ENCODE measurements at regions not wholly inside any gene's neighbourhood (a gene's known extent, or its start where the extent isn't known, plus 50 kb on each side); places are given as distances from the start of the nearest gene placed in this dataset.

DNA sequence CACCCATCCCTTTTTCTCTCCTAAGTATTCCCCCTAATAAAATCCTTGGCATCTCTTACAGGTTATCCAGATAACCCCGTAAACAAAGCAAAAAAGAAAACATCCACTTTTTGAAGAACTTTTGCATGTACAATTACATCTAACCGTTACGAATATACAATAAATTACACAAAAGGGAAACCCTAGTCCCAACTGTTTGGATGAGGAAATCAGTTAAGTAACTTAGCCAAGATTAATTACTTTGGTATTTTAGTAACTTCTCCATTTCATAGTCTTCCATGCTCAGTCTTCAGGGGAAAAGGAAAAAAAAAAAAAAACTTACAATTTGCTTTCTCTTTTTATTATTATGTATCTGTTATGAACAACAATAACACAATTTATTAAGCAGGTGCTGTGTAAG is 212.9 kb downstream of the ACTL7B start:
- peak; percentile 61 for DNase-seq

DNA sequence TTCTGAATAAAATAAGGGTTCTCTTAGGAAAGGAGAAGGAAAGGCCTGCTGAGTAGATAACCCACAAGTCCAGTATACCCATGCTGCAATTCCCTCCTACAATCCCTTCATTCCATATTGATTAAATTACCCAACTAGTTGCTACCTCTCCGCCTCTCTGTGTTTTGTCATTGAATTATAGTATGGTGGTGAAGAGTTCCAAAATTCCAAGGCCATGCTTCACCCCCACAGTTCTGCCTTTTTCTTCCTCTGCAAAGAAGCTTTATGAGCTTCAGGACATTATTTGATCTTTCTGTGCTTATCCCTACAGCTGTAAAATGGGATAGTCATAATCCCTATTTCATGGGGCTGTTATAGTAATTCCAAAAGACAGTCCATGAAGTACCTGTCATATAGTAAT is 215.6 kb downstream of the ACTL7B start:
- no peak for DNase-seq

GRCh38 chr9:108639696-108640095 is 216.1 kb downstream of the ACTL7B start:
- DNase-seq, result peak; percentile 31

DNA sequence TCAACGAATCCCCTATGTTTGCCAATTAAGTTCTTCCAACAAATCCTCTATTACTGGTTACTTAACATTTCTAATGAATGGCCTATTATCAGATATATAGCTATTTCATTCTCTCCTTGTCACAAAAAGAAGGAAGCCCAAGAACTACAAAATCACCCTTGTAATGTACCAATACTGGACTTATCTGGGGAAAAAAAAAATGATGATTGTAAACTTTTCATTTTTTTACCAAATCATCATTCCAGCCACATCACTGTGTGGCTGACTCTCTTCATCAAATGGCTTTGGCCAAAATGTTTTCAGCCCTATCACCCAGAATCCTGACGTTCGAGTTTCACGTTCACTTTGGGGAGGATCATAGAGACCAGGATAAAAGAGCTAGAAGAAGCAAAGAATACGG is 216.7 kb downstream of the ACTL7B start:
- DNase-seq, result no peak

DNA sequence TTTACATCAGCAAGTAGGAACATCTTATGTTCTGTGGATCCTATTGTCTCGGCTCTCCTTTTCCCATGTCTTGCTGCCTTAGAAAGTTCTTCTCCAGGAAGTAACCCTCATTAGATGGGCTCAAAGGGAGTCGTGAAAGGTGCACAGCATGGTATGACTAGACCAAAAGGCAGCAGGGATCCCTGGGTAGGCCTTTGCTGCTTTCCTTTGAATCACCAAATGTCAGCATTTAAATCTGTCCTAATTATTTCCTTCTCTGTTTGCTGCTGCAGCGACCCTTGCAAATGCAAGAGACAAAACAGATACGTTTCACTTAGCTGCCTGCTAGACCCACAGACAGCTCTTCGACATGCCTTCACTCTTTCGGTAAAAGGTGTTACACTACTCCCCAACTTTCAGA is 218.4 kb downstream of the ACTL7B start:
- no peak for DNase-seq

GRCh38 chr9:108636013-108636412 is 219.8 kb downstream of the ACTL7B start:
- DNase-seq, result peak; percentile 43

DNA sequence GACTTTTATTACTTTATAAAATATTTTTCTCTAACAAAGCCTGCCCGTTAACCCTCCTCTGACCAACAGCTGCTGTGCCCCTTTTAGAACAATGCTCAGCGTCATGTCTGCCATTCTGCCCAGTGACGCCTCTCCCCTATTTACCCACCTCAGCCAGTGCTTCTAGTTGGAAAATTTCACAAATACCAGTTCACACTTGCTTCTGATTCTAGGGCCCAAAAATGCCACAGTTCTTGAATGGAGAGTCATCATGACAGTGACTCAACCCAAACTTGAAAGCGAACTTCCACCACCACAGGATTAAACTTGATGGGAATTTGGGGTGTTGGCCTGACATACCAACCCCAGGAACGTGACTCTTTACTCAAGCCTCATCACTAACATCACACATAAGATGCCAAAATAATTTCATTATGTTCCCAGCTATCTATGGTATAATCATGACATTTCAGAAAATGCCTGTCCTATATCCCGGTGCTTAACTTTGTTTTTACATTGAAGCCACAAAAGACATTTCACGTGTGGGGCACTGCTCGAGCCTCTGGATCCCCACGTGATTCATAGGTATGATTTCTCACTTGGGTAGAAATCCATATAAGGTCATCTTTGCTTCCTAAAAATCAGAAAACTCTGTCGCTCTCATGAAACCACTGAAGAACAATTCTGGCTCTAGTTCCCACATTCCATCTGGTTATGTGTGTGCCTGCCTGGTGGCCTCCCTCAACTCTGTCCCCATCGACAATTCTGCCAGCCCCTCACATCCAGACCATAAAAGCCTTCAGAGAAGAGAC is 220.9 kb downstream of the ACTL7B start:
- DNase-seq, result no peak

DNA sequence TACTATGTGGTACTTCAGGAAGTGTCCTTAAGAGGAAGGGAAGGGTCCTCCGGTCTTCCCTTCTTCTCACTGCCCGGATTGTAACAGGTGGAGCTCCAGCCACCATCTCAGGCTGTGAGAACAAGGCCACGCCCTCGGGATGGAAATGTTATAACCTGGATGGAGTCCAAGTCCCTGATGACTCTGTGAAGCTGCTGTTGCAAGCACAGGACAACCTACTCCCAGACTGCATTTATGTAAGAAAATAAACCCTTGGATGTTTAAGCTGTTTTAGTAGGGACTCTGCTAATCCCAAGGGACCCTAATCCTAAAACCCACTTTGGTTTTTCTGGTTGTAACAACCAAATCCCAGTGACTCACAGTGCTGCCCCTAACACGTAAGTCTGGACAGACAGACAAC is 221.6 kb downstream of the ACTL7B start:
- DNase-seq, result peak; percentile 36

GRCh38 chr9:108631496-108632285 is 224.1 kb downstream of the ACTL7B start:
- peak; percentile 68 for DNase-seq

DNA sequence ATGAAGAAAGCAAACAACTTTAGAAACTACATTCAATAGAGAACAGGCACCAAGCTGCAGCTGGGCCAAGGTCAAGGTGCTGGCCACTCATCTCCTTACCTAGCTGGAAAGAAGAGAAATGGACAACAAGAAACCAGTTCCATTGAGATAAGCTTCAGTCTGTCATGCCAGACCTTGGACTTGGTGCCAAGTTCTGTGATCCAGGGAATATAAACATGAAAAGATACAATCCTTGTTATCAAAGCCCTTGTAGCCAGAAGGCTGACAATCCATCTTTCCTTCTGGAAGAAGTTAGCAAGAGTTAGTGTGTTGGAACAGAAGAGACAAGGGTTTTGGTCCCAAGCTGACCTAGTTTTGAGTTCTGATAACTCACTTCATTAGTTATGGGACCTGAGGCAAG is 227.5 kb downstream of the ACTL7B start:
- no peak for DNase-seq

DNA sequence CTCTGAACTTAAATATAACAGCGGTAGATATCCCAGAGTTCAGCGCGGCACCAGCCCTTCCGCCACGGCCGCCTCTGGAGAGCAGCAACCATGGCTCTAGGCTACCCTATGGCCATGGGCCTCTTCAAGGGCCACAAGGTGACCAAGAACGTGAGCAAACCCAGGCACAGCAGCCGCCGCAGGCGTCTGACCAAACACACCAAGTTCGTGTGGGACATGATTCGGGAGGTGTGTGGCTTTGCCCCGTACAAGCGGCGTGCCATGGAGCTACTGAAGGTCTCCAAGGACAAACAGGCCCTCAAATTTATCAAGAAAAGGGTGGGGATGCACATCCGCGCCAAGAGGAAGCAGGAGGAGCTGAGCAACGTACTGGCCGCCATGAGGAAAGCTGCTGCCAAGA is 229.0 kb downstream of the ACTL7B start:
- DNase-seq, result no peak

DNA sequence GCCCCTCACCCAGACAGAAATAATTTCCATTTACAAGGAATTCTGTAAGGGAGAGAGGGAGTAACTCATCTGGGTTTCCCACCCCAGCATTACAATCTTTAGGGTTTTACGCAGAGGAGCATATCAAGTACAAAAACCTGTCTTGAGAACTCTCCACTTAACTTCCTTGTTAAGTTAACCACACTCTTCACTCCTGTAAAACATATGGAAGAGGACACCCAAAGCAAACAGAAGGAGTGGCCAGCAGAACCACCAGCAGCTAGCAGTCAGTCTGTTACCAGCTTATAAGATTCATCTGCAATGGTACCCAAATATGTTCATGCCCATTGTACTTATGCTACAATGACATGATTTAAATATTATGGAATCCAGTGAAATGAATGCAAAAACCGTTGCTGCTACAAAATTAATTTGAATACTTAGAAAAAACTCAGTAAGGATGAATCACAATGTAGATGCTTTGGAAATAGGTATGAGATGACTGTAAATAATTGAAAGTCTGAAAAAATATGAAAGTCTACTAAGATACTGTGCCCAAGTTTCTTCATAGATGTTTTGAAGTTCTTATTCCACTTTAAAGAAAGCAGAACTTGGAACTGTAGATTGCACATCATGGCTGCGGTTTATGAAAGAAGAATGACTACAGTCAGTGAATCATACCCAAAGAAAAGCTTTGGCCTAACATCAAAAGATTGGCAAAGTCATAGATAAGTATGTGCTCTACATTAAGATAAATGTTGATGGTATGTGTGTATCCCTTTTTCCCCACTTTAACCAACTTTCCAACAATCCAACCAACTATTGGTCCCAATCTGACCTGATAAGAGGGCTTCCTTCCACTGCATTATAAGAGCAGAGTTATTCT is 233.6 kb downstream of the ACTL7B start:
- peak; percentile 55 for DNase-seq

DNA sequence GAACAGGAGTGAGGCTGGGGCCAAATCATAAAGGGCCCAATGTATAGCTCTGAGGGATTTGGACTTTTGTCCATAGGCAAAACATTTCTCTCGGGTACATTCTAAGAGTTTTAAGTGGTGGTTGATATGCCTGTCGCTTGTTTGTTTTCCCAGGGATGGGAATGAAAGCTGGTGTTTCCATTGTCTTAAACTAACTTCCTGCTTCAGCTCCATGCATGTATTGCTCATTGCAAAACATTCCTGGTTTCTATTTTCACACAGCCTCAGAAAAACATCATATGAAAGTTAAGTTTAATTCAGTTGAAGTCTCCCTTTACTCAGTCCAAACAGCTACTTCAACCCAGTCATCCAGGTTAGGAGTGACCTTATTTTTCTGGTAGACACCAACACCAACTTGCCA is 235.0 kb downstream of the ACTL7B start:
- DNase-seq, result no peak

DNA sequence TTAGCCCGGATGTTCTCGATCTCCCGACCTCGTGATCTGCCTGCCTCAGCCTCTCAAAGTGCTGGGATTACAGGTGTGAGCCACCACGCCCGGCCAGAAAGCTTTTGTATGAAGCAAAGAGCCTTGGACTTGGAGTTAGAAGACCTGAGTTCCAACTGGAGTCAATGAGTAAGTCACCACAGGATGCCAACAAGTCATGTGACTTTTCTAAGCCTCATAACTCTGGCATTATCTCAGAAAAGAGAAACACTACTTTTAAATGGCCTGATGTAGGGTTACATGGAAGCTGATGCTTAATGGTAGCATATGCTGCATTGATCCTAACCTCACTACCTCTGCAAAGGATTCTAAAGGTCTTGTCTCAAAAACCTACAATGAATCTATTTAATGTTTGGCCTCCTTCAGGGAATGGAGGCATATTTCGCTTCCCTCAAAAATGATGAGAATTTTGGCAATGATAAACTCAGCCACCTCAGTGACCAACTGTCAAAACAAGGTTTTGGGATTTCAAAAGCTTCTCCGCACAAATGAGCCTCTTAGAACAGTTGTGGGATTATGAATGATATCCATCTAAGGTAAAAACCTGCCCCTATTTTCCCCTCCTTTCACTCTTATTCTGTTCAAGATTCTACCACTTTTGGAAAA is 236.8 kb downstream of the ACTL7B start:
- no peak for DNase-seq

GRCh38 chr9:108617676-108618075 is 238.1 kb downstream of the ACTL7B start:
- no peak for DNase-seq

DNA sequence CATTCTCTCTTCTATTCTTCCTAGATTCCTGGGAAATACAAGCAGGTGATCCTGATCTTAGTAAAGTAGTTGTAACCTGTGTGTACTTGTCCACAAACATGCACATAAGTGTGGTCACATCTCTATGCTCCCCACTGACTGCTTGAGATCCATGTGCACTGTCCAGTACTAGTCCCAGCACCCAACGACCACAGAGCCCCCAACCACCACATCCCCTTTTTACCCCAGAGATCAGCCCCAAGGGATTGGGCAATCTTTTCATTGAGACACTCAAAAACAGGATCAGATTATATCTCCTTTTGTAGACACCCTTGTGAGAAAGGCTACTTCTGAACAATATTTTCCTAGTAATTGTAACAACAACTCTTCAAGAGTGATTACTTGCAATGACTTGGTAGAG is 240.6 kb downstream of the ACTL7B start:
- DNase-seq, result peak; percentile 80

DNA sequence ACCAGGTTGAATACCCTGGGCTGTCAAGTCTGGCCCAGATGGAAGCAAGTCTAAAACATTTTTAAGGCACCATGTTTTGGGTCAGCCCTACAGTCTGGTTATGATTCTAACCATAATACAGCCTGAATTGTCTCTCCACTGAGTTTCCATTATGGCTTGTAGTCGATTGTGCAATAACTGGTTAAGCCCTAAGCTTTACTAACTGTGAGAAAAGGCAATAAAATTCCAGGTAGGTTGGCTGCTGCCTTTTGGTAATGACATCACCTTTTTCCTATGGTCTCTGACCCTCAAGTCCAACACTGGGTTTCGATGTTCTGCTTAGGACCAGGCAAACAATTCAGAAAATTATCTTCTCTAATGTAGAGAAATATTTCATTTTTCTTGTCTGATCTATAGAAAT is 243.3 kb downstream of the ACTL7B start:
- no peak for DNase-seq

GRCh38 chr9:108609897-108610253 is 245.9 kb downstream of the ACTL7B start:
- no peak for DNase-seq

- DNase-seq, result no peak
Measured at GRCh38 chr9:108609227-108609896, 246.4 kb downstream of the ACTL7B start.

DNA sequence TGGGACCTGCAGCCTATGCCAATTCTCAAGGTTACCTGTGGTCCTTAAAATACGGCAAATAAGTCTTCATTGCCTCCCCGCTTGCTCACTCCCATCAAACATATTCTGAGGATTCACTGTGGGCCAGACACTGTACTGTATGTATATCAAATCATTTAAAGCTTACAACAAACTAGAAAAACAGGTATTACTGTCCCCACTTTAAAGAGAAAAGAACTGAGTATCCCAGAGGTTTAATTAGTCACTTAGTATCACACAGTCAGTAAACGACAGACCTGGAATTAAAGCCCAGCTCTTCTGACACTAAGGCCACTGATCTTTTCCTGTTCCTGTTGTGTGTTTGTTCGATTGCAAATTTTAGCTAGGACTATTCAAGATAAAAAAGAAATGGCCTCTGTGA is 248.2 kb downstream of the ACTL7B start:
- no peak for DNase-seq

GRCh38 chr9:108606401-108606800 is 249.4 kb downstream of the ACTL7B start:
- DNase-seq, result no peak

GRCh38 chr9:108603141-108603540 is 252.6 kb downstream of the ACTL7B start:
- DNase-seq, result no peak

Measured in hematopoietic multipotent progenitor cell treated with erythropoietin and hydrocortisone succinate and interleukin-3 and kit ligand, for 4 days (in vitro differentiated cells).